ENCODE measurements at regions not wholly inside any gene's neighbourhood (a gene's known extent, or its start where the extent isn't known, plus 50 kb on each side); places are given as distances from the start of the nearest gene placed in this dataset.

DNA sequence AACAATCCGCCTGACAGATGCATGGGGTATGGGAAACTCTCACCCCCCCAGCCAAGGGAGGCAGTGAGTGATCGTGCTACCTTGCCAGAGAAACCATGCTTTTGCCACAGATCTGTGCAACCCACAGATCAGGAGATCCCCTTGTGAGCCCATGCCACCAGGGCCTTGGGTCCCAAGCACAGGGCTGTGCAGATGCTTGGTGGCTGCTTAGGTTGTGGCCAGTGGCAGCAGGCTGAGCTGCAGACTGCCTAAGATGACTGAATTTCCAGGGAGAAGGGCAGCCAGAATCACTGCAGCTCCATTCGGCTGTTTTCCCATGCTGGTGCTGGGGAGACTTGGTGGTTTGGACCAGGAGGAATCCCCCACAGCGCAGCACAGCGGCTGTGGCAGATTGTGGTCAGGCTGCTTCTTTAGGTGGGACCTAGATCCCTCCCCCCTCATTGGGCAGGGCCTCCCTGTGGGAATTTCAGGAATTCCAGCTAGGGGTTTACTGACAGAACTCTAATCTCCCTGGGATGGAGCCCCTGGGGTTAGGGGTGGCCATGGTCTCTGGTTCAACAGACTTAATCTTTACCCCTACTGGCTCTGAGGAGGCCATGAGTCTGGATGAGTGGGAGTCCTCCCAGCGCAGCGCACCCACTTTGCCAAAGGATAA lies 264.6 kb upstream of the DAAM1 start:
- TF ChIP-seq, protein P1, sequence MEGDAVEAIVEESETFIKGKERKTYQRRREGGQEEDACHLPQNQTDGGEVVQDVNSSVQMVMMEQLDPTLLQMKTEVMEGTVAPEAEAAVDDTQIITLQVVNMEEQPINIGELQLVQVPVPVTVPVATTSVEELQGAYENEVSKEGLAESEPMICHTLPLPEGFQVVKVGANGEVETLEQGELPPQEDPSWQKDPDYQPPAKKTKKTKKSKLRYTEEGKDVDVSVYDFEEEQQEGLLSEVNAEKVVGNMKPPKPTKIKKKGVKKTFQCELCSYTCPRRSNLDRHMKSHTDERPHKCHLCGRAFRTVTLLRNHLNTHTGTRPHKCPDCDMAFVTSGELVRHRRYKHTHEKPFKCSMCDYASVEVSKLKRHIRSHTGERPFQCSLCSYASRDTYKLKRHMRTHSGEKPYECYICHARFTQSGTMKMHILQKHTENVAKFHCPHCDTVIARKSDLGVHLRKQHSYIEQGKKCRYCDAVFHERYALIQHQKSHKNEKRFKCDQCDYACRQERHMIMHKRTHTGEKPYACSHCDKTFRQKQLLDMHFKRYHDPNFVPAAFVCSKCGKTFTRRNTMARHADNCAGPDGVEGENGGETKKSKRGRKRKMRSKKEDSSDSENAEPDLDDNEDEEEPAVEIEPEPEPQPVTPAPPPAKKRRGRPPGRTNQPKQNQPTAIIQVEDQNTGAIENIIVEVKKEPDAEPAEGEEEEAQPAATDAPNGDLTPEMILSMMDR (IDR thresholded peaks at IDR 0.05): no peak
- TF ChIP-seq EZH2 (IDR thresholded peaks at IDR 0.05) (no peak), EZH2phosphoT487 (IDR thresholded peaks at IDR 0.05) (no peak)

All from neural progenitor cell (in vitro differentiated cells).